ENCODE measurements at regions not wholly inside any gene's neighbourhood (a gene's known extent, or its start where the extent isn't known, plus 50 kb on each side); places are given as distances from the start of the nearest gene placed in this dataset.

GRCh38 chr4:138501614-138502013, 259.5 kb upstream of the SLC7A11 start:
- TF ChIP-seq, protein P1, sequence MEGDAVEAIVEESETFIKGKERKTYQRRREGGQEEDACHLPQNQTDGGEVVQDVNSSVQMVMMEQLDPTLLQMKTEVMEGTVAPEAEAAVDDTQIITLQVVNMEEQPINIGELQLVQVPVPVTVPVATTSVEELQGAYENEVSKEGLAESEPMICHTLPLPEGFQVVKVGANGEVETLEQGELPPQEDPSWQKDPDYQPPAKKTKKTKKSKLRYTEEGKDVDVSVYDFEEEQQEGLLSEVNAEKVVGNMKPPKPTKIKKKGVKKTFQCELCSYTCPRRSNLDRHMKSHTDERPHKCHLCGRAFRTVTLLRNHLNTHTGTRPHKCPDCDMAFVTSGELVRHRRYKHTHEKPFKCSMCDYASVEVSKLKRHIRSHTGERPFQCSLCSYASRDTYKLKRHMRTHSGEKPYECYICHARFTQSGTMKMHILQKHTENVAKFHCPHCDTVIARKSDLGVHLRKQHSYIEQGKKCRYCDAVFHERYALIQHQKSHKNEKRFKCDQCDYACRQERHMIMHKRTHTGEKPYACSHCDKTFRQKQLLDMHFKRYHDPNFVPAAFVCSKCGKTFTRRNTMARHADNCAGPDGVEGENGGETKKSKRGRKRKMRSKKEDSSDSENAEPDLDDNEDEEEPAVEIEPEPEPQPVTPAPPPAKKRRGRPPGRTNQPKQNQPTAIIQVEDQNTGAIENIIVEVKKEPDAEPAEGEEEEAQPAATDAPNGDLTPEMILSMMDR (IDR thresholded peaks at IDR 0.05) = no peak
- TF ChIP-seq POLR2A (IDR thresholded peaks at IDR 0.05) = no peak
